ENCODE measurements at regions not wholly inside any gene's neighbourhood (a gene's known extent, or its start where the extent isn't known, plus 50 kb on each side); places are given as distances from the start of the nearest gene placed in this dataset.

DNA sequence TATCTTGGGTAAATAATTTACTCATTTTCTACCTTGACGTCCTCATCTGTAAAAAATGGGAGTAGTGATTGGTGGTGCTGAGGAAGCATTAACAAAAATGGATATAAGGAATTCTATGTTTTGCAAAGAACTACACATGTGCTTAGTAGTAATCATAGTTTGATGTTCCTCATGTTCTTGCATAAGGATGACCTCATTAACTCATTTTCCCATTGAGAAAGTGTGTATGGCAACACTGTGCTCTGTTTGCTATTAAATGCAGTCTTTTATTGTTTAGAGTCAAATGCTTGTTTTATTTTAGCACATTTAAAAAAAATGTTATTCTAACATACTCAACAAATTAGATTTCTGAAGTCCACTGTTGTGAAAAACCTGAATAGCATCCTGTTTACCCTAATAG is 211.2 kb upstream of the RSPO3 start:
- no peaks in the 10 kb centered on the region for H3K4me1 Mint-ChIP-seq
- no peaks in the 10 kb centered on the region for H3K9me3 Mint-ChIP-seq
- no peaks in the 10 kb centered on the region for H3K36me3 Mint-ChIP-seq (ENCODE audit: low read depth)
- ChIA-PET POLR2A (no interaction called here), CTCF (no interaction called here)
- H3K4me3 Mint-ChIP-seq: no peak overlapping the region
- H3K27ac Mint-ChIP-seq: no peak overlapping the region
- H3K27me3 Mint-ChIP-seq: no peaks in the 10 kb centered on the region
- no peak for DNase-seq

DNA sequence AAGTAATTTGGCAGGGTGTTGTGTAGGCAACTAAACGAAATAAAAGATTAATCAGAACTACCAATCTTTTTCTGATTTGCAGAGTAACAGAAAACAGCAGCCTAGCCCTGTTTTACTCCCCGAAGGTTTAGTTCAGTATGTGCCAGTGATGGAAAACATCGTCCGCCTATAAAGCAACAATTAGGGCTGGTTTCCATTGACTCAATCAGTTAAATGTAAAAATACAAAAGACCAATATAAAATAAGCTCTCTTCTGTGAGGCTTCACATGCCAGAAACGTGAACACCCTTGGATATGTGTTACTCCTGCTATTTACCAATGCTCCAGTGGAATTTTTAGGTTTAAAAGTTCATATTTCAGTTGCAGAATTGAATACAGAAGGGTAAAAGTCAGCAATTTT is 210.5 kb upstream of the RSPO3 start:
- ChIA-PET POLR2A (no interaction called here), CTCF (interaction anchor here (0.8 kb wide), 1 partner anchor 12 kb away, joined by 3 read pairs; no protein-coding TSS in a partner anchor)
- H3K4me1 Mint-ChIP-seq: no peaks in the 10 kb centered on the region

DNA sequence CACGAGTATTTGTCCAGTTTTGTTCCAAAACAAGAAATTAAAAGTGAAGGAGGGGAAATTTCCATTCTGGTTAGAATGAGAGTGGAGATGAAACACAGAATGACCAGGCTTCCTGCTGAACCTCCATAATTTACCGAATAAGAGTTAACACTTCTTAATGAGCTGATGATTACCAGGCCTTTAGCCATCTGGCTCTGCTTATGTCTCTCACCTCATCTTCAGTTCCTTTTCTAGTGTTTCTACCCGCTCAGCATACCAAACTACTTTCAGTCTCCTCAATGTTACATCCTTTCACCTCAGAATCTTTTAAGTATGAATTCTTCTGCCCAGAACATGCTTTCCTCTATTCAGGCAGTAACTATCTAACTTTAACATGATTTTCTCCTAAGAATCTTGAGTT is 209.0 kb upstream of the RSPO3 start:
- Mint-ChIP-seq H3K4me3 (no peak overlapping the region), H3K4me1 (no peaks in the 10 kb centered on the region), H3K27me3 (no peaks in the 10 kb centered on the region), H3K36me3 (ENCODE audit: low read depth) (no peaks in the 10 kb centered on the region), H3K9me3 (no peaks in the 10 kb centered on the region), H3K27ac (no peak overlapping the region)
- no peak for DNase-seq
- ChIA-PET CTCF (interaction anchor here (1.6 kb wide), 1 partner anchor 9 kb away, joined by 4 read pairs; no protein-coding TSS in a partner anchor), POLR2A (no interaction called here)

More for the DNA sequence above, 210.5 kb upstream of the RSPO3 start:
- Mint-ChIP-seq H3K27me3 (no peaks in the 10 kb centered on the region), H3K36me3 (ENCODE audit: low read depth) (no peaks in the 10 kb centered on the region), H3K4me3 (no peak overlapping the region), H3K9me3 (no peaks in the 10 kb centered on the region), H3K27ac (no peak overlapping the region)
- DNase-seq: no peak

DNA sequence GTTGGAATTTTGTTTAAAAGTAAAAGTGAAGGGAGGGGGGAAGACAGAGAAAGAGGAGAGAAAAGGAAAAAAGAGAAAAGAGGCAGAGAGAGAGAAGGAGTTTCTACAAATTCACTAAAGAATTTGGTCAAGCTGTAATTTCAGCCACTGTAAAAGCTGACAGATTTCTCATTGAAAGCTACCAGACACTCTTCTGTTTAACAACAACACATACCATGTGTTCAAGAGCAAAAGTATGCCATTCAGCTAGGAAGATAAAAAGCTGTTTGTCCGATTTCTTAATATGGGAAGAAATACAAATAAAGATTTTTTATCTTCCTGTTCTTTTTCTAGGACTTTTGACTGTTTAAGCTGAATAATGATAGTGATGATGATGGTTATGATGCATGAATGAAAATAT is 204.8 kb upstream of the RSPO3 start:
- no peaks in the 10 kb centered on the region for H3K27me3 Mint-ChIP-seq
- CTCF ChIA-PET: no interaction called here

DNA sequence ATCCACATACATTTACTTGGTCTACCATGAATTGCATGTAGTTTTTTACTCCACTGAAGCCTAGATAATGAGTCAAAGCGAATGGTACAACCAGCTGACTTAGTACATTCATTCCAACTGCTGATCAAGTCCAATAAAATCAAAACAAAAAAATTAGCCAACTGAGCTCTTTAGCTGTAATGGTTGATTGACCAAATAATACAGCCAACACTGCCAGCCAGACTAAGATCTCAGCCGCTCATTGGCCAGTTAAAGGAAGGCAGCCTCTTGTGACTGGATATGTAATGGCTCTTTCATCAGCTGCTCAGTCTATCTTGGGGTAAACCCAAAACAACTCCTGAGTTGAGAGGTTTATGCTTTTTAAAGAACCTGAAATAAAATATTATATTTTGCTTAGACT is 204.3 kb upstream of the RSPO3 start:
- Mint-ChIP-seq H3K27me3 (no peaks in the 10 kb centered on the region), H3K4me3 (no peak overlapping the region)

More for the DNA sequence above, 204.8 kb upstream of the RSPO3 start:
- DNase-seq: no peak
- no peaks in the 10 kb centered on the region for H3K36me3 Mint-ChIP-seq (ENCODE audit: low read depth)
- H3K9me3 Mint-ChIP-seq: no peaks in the 10 kb centered on the region
- H3K27ac Mint-ChIP-seq: no peak overlapping the region
- H3K4me3 Mint-ChIP-seq: no peak overlapping the region
- H3K4me1 Mint-ChIP-seq: no peaks in the 10 kb centered on the region
- POLR2A ChIA-PET: no interaction called here

DNA sequence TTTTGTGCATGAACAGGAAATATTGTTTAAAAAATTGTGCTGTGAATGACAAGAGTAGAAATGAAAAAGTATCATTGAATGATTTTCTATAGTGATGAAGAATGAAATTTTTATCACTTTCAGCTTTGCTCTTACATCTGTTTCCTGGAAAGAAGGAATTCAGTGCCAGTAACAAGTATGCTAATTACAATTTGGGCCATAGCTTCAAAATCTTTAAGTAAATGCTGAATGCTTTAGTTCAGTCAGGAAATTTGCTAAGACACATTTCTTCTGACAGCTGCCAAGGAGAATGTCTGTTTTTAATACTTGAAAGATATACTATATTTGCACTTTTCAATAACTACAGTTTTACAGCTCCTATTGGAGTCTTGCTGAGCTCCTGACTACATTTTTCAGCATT is 203.7 kb upstream of the RSPO3 start:
- DNase-seq: no peak
- ChIA-PET POLR2A (no interaction called here), CTCF (no interaction called here)
- no peaks in the 10 kb centered on the region for H3K4me1 Mint-ChIP-seq
- H3K4me3 Mint-ChIP-seq: no peak overlapping the region
- no peak overlapping the region for H3K27ac Mint-ChIP-seq
- H3K36me3 Mint-ChIP-seq (ENCODE audit: low read depth): no peaks in the 10 kb centered on the region
- H3K9me3 Mint-ChIP-seq: no peaks in the 10 kb centered on the region
- no peaks in the 10 kb centered on the region for H3K27me3 Mint-ChIP-seq

More for the DNA sequence above, 204.3 kb upstream of the RSPO3 start:
- no peaks in the 10 kb centered on the region for H3K36me3 Mint-ChIP-seq (ENCODE audit: low read depth)
- H3K4me1 Mint-ChIP-seq: no peaks in the 10 kb centered on the region
- POLR2A ChIA-PET: no interaction called here
- H3K9me3 Mint-ChIP-seq: no peaks in the 10 kb centered on the region
- DNase-seq: no peak
- CTCF ChIA-PET: no interaction called here
- no peak overlapping the region for H3K27ac Mint-ChIP-seq

DNA sequence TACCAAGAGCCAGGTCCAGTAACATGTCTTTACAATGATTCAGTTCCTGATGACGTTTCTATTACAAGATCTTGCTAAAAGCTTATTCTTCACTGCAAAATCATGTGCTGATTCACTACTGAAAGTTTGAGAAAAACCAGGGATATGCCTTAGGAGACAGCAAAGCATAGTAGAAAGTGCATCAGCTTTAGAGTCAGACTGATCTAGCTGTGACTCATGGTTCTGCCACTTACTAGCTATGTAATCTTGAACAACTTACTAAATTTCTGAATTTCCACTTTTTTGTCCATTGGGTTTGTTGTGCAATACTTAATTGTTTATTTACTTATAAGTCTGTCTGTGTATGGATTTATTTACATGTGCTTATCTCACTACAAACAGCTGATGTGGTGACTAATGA is 198.5 kb upstream of the RSPO3 start:
- CTCF ChIA-PET: interaction anchor here (0.5 kb wide), 1 partner anchor 100 kb away, joined by 3 read pairs; no protein-coding TSS in a partner anchor
- H3K9me3 Mint-ChIP-seq: no peaks in the 10 kb centered on the region

DNA sequence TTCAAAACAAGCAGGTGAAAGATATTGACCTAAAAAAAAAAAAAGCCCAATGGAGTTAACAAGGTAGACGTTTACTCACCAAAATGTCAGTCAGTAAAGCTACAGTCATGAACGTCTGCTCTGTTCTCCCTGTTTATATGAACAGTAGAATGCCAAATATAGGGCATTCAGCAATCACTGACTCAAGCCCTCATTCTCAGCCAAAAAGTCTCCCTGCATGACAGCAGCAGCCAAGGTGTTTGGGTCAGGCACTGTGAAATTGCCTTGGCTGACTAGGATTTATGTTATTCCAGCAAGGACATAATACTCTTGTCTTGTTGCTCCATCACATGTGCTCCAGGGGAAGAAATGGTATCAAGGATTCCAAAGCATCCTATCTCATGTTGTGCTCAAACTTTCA is 194.7 kb upstream of the RSPO3 start:
- no peak overlapping the region for H3K27ac Mint-ChIP-seq
- H3K4me1 Mint-ChIP-seq: no peaks in the 10 kb centered on the region
- POLR2A ChIA-PET: no interaction called here
- CTCF ChIA-PET: no interaction called here
- no peaks in the 10 kb centered on the region for H3K27me3 Mint-ChIP-seq
- H3K4me3 Mint-ChIP-seq: no peak overlapping the region
- DNase-seq: no peak
- H3K36me3 Mint-ChIP-seq (ENCODE audit: low read depth): no peaks in the 10 kb centered on the region
- no peaks in the 10 kb centered on the region for H3K9me3 Mint-ChIP-seq

More for the DNA sequence above, 198.5 kb upstream of the RSPO3 start:
- Mint-ChIP-seq H3K4me3 (no peak overlapping the region), H3K36me3 (ENCODE audit: low read depth) (no peaks in the 10 kb centered on the region), H3K27me3 (no peaks in the 10 kb centered on the region), H3K27ac (no peak overlapping the region), H3K4me1 (no peaks in the 10 kb centered on the region)
- POLR2A ChIA-PET: no interaction called here
- no peak for DNase-seq

DNA sequence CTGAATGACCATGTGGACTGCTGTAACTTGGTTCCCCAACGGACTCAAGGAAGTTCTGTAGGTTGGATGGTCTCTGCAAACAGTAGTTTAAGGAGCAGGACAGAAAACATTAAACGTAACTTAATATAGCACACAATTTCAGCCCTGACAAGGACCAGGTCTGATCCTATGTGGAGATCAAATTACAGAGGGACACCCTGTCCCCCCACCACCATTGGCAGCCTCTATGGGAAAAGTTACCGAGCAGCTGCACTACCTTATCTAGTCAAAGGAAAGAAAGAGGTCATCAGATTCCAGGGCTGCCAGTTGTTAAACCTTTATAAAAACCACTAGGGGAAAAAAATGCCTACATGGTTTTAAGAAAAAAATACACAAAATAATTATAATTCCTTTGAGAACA is 191.5 kb upstream of the RSPO3 start:
- no peak for DNase-seq
- POLR2A ChIA-PET: no interaction called here
- H3K27ac Mint-ChIP-seq: no peak overlapping the region
- H3K27me3 Mint-ChIP-seq: no peaks in the 10 kb centered on the region
- CTCF ChIA-PET: no interaction called here
- no peaks in the 10 kb centered on the region for H3K9me3 Mint-ChIP-seq
- H3K4me3 Mint-ChIP-seq: no peak overlapping the region
- no peaks in the 10 kb centered on the region for H3K36me3 Mint-ChIP-seq (ENCODE audit: low read depth)
- H3K4me1 Mint-ChIP-seq: no peaks in the 10 kb centered on the region

DNA sequence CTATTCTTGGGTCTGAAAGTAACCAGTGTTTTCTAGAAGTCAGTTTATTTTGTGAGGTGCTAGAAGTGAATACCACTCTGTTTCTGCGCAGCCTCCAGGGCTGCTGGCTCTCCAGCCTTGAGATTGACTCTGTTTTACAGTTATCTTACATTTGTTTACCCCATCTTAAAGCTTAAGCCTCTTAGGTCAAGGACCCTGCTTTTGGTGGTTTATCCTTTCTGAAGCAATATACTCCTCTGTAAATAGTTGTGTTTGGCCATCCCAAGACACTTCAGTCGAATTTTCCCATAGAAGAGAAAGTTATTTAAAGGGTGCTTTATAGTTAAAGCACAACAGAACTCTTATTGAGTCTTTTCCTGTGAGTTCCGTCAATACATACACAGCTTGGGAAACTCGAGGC is 190.6 kb upstream of the RSPO3 start:
- no peaks in the 10 kb centered on the region for H3K27me3 Mint-ChIP-seq
- no peak overlapping the region for H3K4me3 Mint-ChIP-seq
- no peaks in the 10 kb centered on the region for H3K36me3 Mint-ChIP-seq (ENCODE audit: low read depth)
- no peak for DNase-seq
- ChIA-PET POLR2A (no interaction called here), CTCF (no interaction called here)
- H3K27ac Mint-ChIP-seq: no peak overlapping the region
- H3K4me1 Mint-ChIP-seq: no peaks in the 10 kb centered on the region
- H3K9me3 Mint-ChIP-seq: no peaks in the 10 kb centered on the region

DNA sequence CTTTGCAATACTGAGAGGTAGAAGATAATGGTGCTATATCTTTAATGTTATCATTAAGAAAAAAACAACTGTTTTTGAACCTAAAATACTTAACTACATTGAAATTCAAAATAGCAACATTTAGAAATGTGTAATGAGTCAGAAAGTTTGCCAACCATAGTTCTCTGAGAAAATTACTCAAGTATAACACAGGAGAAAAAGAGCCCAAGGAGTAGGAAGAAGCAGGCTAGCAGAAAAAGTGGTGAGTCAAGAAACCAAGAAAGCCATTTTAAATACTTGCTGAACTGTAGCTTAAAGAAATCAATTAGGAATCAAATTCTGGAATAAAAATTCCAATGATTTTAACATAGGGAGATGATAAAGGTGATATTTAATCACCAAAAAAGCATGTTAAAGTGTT is 181.0 kb upstream of the RSPO3 start:
- no peak overlapping the region for H3K27ac Mint-ChIP-seq
- ChIA-PET CTCF (no interaction called here), POLR2A (no interaction called here)
- no peaks in the 10 kb centered on the region for H3K36me3 Mint-ChIP-seq (ENCODE audit: low read depth)
- no peak for DNase-seq
- no peak overlapping the region for H3K4me3 Mint-ChIP-seq
- H3K4me1 Mint-ChIP-seq: no peaks in the 10 kb centered on the region
- H3K27me3 Mint-ChIP-seq: no peaks in the 10 kb centered on the region
- no peaks in the 10 kb centered on the region for H3K9me3 Mint-ChIP-seq

DNA sequence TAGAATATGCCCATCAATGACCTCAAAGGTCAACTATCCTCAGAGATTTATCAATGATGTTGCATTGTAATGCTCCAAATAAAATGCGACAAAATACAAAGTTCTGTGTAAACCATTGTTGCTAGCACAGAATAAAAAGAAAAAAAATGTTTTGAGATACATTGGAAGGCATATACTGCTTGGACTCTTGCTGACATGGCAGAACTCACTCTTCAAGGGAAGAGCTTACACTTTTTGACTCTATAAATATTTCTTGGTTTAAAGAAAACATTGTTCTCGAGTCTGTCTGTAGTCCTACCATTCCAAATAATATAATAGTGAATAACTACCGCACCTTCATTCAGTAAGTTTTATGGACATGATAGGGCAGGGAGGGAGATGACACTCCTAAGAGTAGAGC is 178.7 kb upstream of the RSPO3 start:
- no peaks in the 10 kb centered on the region for H3K9me3 Mint-ChIP-seq
- no peak overlapping the region for H3K27ac Mint-ChIP-seq
- POLR2A ChIA-PET: no interaction called here
- no peak overlapping the region for H3K4me3 Mint-ChIP-seq
- H3K4me1 Mint-ChIP-seq: no peaks in the 10 kb centered on the region
- H3K27me3 Mint-ChIP-seq: no peaks in the 10 kb centered on the region
- no peak for DNase-seq
- no peaks in the 10 kb centered on the region for H3K36me3 Mint-ChIP-seq (ENCODE audit: low read depth)
- CTCF ChIA-PET: no interaction called here

DNA sequence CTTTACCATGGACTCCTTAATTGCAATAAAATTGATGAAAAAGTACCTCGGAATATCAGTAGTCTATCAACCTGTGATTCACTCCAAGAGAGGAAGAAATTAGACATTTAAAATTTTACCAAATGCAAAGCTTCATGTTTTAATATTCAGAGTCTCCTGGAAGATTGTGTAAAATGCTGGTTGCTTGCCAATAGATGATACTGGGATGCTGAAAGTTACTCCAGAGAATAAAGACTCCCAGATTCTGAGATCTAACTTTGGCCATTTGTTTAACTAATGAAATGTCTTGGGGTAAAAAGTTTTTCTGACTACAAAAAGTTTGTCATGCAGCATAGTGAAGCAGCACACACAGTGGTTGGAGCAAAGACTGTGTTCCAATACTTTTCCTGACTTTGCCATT is 176.7 kb upstream of the RSPO3 start:
- H3K9me3 Mint-ChIP-seq: no peaks in the 10 kb centered on the region
- POLR2A ChIA-PET: no interaction called here
- no peaks in the 10 kb centered on the region for H3K4me1 Mint-ChIP-seq

DNA sequence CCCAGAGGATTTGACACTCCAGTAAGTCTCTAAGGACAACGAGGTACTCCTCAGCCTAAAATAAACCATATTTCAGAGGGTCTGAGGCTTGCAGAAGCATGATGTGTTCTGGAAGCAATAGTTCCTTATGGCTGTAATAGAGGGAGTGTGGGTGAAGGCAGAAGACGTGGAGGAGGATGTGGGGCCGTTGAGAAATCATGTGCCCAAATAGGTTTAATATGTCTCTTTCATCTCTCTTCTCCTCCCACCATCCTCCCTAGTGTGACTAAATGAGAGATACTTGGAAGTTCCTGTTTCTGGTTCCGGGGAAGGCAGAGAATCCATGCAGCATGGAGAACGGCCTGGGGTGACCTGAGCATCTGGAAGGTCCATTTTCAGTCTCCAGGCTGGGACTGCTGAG is 174.0 kb upstream of the RSPO3 start:
- DNase-seq: no peak
- ChIA-PET POLR2A (no interaction called here), CTCF (no interaction called here)
- Mint-ChIP-seq H3K4me3 (no peak overlapping the region), H3K9me3 (no peaks in the 10 kb centered on the region), H3K4me1 (no peaks in the 10 kb centered on the region), H3K27me3 (no peaks in the 10 kb centered on the region), H3K27ac (no peak overlapping the region), H3K36me3 (ENCODE audit: low read depth) (no peaks in the 10 kb centered on the region)

More for the DNA sequence above, 176.7 kb upstream of the RSPO3 start:
- H3K27me3 Mint-ChIP-seq: no peaks in the 10 kb centered on the region
- CTCF ChIA-PET: no interaction called here
- H3K36me3 Mint-ChIP-seq (ENCODE audit: low read depth): no peaks in the 10 kb centered on the region
- no peak overlapping the region for H3K27ac Mint-ChIP-seq
- no peak for DNase-seq
- H3K4me3 Mint-ChIP-seq: no peak overlapping the region
